ENCODE measurements at regions not wholly inside any gene's neighbourhood (a gene's known extent, or its start where the extent isn't known, plus 50 kb on each side); places are given as distances from the start of the nearest gene placed in this dataset.

DNA sequence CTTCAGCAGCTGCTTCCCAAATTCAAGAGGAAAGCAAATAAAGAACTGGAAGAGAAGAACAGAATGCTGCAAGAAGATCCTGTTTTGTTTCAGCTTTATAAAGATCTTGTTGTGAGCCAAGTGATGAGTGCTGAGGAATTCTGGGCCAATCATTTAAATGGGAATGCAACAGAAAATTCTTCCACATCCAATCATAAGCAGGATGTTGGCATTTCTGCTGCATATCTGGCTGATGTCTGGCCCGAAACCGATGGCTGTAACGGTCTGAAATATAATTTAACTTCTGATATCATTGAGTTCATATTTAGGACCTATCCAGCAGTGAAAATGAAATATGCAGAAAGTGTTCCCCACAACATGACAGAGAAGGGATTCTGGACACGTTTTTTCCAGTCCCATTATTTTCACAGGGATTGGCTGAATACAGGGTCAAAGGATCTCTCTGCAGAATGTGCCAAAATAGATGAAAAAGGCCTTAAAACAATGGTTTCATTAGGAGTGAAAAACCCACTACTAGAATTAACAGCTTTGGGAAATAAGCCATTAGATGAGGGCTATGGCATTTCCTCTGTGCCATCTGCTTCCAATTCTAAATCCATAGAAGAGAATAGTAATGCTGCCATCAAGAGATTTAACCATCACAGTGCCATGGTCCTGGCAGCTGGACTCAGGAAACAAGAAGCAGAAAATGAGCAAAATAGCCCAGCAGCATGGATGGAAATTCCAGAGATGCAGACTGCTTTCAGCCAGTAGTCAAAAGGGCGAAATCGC, 175.6 kb downstream of the MC4R start:
- ChIA-PET POLR2A (no interaction called here), CTCF (interaction anchor here (1.0 to 1.4 kb wide), 3 partner anchors 8 to 13 kb away, joined by 3 read pairs; no protein-coding TSS in a partner anchor)
- TF ChIP-seq CTCF (IDR thresholded peaks at IDR 0.05; ENCODE audit: control extremely low read depth, extremely low read depth, low read depth, missing control alignments), result no peak
- DNase-seq (ENCODE audit: extremely low spot score), result no peak

- CTCF ChIA-PET, result no interaction called here
- no peak for DNase-seq (ENCODE audit: extremely low spot score)
- TF ChIP-seq CTCF (IDR thresholded peaks at IDR 0.05; ENCODE audit: control extremely low read depth, extremely low read depth, low read depth, missing control alignments), result no peak
- POLR2A ChIA-PET, result no interaction called here
Measured at GRCh38 chr18:60193780-60194179, 178.8 kb downstream of the MC4R start.

DNA sequence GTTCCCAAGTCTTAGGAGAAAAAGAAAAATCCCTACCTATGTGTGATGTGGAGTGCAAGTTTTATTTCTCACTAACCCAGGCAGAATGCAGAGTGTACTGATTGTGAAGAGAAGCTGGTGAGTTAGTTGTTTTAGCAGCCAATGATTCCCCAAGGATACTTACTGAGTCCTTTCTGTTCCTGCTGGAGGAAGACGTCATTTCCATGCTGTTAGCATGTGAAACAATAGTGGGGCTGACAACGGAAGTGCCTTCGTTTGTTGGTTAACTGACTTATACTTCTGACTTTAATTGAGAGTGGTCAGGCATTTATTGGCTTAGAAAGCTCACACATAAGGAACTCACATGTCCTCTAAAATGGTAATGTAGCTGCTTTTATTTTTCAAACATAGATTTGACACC, 180.6 kb downstream of the MC4R start:
- CTCF ChIA-PET, result interaction anchor here (1.2 kb wide), 1 partner anchor 17 kb away, joined by 3 read pairs; no protein-coding TSS in a partner anchor
- no peak for DNase-seq (ENCODE audit: extremely low spot score)
- POLR2A ChIA-PET, result no interaction called here
- no peak for TF ChIP-seq CTCF (IDR thresholded peaks at IDR 0.05; ENCODE audit: control extremely low read depth, extremely low read depth, low read depth, missing control alignments)

GRCh38 chr18:60189856-60190255, 182.7 kb downstream of the MC4R start:
- POLR2A ChIA-PET, result no interaction called here
- CTCF ChIA-PET, result no interaction called here
- DNase-seq (ENCODE audit: extremely low spot score), result no peak
- no peak for TF ChIP-seq CTCF (IDR thresholded peaks at IDR 0.05; ENCODE audit: control extremely low read depth, extremely low read depth, low read depth, missing control alignments)

- POLR2A ChIA-PET, result no interaction called here
- no peak for DNase-seq (ENCODE audit: extremely low spot score)
- TF ChIP-seq CTCF (IDR thresholded peaks at IDR 0.05; ENCODE audit: control extremely low read depth, extremely low read depth, low read depth, missing control alignments), result no peak
- CTCF ChIA-PET, result interaction anchor here (0.7 to 1.2 kb wide), 3 partner anchors 9 to 17 kb away, joined by 3 to 4 read pairs (median 3); no protein-coding TSS in a partner anchor
Measured at GRCh38 chr18:60188958-60189357, 183.6 kb downstream of the MC4R start.

GRCh38 chr18:60182223-60182622, 190.4 kb downstream of the MC4R start:
- ChIA-PET CTCF (interaction anchor here (0.9 to 1.1 kb wide), 2 partner anchors 16 to 18 kb away, joined by 3 to 4 read pairs; no protein-coding TSS in a partner anchor), POLR2A (no interaction called here)
- no peak for DNase-seq (ENCODE audit: extremely low spot score)
- no peak for TF ChIP-seq CTCF (IDR thresholded peaks at IDR 0.05; ENCODE audit: control extremely low read depth, extremely low read depth, low read depth, missing control alignments)
